Retina (tissue), 1 donor: ENCODE measurements at regions not wholly inside any gene's neighbourhood (a gene's known extent, or its start where the extent isn't known, plus 50 kb on each side); places are given as distances from the start of the nearest gene placed in this dataset.

Source experiments
- DNase-seq: peaks from one replicate; pipeline ENCODE4 v3.0.0-alpha.2; 2016

GRCh38 chr20:20877079-20877478, 164.6 kb upstream of the RALGAPA2 start:
- no peak for DNase-seq

DNA sequence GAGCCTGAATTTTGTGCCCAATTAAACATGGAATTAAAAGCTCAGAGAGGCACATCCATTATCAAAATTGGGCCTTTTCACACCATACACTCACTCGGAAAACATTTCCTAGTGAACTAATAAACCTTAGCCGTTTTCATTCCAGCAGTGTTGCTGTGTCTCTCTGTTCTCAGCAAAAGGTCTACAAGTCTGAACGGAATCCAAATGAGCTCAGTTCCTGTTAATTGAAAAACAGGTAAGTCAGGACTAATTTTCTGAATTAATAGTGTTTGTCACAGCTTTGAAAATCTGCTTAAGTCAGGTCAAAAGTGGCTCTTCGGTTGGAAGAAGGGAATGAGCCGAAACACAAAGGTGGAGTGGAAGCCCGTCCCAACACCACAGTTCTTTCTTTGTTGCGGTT, 163.3 kb upstream of the RALGAPA2 start:
- DNase-seq = no peak

GRCh38 chr20:20872428-20872827, 160.0 kb upstream of the RALGAPA2 start:
- no peak for DNase-seq

DNA sequence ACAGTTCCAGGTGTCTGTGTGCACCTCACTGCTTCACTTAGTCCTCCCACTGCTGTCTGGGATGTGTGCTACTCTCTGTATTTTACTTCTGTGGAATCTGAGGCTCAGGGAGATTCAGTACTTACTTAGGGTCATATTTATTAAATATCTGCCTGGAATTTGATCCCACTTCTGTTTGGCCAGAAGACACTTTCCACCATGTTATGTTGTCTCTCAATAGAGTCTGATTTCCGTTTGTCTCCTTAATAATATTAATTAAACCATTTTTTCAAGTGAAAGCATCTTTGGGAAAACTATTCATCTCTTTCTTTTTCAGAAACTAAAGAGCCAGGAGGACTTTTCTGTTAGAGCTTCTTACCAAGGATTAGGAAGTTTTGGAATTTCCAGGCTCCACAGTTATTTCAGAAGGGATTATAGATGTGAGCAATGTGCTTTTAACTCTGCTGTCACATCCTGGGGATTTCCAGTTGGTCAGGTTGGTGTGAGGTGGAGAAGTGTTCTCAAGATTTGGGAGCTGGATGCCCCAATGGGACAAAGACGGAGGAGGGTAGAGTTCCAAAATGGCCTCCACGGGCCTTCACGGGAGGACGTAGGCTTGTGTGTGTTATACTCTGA, 156.8 kb upstream of the RALGAPA2 start:
- DNase-seq = no peak

DNA sequence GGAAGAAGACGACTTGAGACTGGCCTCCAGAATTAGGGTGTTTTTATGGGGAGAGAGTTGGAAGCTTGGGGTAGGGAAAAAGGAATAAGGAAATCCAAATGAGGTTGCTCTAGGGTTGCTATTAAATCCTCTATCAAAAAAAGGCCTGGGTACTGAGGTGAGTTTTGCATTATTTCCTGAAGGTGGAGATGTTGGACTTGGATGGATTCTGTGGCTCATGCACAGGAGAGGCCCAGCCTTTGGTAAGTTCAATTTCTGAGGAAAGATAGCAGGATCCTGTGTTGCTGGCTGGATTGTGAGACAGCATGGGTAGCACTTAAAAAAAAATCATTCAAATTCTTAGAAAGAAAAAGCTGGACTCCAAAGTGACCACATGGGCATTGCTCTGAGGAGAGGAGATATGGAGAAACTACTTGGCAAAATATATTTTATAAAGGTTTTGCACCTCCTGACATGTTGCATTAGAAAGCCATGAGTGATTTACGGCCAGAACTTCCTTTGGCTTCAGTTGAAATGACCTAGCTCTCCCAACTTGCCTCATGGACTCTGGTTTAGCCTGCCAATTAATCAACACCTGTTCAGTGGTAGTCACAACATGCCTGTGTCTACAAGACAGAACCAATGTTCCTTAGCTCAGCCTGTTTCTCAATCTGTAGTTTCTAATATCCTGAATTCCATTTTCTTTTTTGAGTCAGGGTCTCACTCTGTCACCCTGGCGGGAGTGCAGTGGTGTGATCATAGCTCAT, 152.1 kb upstream of the RALGAPA2 start:
- peak; percentile 64 for DNase-seq

GRCh38 chr20:20860078-20860806, 147.8 kb upstream of the RALGAPA2 start:
- peak; percentile 83 for DNase-seq

GRCh38 chr20:20859510-20859909, 147.1 kb upstream of the RALGAPA2 start:
- no peak for DNase-seq

- no peak for DNase-seq
Observed at GRCh38 chr20:20856956-20857355, 144.5 kb upstream of the RALGAPA2 start.

DNA sequence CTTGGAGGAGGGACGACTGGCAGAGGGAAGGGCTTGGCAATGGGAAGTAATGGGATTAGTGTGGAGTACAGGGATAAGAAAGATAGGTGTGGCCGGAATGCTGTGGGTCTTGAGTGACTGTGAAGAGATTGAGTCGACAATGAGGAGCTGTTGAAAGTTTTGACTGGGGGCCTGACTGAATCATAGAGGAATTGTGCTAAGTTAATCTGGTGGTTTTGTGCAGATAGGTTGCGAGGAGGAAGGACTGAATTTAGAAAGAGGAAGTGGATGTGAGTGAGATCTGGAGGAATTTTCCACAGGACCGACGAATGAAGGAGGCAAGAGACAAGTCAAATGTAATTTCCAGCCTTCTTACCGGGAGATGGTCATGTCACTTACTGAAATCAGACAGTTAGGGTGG, 143.9 kb upstream of the RALGAPA2 start:
- DNase-seq = no peak

DNA sequence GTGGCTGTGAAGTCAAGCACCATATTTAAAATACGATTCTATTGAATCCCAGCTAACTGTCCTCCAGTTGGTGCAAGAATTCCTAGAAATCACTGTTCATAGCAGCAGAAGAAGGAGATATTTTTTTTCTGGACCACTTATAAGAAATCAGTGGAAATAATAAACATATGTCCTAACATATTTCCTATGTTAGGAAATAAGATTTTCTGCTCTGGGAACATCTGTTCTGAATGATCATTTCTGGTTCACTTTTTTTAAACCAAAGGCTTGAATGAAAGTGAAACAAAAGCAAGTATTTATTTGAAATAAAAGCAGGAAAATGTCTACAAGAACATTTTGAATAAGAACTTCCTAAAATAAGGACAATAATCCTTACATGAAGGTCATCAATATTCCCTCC, 138.9 kb upstream of the RALGAPA2 start:
- DNase-seq = no peak

DNA sequence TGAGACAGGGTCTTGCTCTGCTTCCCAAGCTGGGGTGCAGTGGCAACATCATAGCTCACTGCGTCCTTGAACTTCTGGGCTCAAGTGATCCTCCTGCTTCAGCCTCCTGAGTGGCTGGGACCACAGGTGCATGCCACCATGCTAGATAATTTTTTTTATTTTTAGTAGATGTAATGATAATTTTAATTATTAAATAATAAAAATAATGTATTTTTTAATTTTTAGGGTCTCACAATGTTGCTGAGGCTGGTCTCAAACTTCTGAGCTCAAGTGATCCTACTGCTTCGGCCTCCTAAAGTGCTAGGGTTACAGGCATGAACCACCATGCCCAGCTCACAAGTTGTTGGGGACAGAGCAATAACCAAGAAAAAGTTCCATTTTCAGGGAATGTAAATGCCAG, 138.0 kb upstream of the RALGAPA2 start:
- no peak for DNase-seq

DNA sequence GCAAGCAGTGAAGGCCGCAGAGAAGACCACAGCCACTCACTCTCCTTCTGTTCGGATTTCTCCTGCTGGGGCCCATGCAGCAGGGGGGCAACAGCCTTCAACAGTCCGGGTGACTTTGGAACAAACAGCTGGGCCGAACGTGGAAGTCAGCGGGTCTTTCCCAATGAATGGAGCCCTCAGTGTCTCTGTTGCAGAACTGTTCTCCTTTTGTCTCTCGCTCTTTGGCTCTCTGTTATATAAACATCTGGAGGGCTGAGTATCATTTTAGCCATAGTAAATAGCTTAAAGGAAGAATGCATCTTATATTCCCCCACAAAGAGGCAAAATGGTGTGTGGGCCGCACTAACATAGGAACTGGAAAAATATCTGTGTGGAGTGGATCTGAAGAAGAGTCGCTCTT, 136.7 kb upstream of the RALGAPA2 start:
- no peak for DNase-seq

GRCh38 chr20:20847814-20848213, 135.4 kb upstream of the RALGAPA2 start:
- DNase-seq = no peak

DNA sequence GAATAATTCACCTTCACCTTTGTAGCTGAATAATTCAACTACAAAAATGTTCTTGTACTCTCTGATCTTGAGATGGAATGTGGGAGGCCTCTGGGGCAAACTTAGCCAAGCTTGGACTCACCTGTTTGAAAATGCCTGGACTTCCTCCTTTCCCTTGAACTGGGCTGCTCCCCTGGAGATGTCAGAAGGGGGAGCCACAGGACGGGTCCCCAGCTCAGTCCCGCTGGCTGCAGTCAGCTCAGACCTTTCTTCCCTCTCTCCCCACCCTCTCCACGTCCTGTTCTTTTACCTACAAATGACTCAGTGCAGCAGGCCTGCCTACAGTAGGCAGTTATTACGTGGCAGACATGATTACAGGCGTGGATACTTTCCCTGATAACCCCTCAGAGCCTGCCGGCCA, 131.5 kb upstream of the RALGAPA2 start:
- DNase-seq = no peak

DNA sequence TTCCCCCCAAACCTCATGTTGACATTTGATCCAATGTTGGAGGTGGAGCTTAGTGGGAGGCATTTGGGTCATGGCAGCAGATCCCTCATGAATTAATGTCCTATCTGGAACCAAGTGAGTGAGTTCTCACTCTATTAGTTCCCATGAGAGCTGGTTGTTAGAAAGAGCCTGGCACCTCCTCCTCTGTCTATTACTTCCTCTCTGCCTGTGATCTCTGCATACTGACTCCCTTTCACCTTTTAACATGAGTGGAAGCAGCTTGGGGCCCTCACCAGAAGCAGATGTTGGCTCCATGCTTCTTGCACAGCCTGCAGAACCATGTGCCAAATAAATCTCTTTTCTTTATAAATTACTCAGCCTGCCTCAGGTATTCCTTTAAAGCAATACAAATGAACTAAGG, 127.3 kb upstream of the RALGAPA2 start:
- no peak for DNase-seq

- peak; percentile 75 for DNase-seq
Observed at GRCh38 chr20:20837574-20838021, 125.2 kb upstream of the RALGAPA2 start.

DNA sequence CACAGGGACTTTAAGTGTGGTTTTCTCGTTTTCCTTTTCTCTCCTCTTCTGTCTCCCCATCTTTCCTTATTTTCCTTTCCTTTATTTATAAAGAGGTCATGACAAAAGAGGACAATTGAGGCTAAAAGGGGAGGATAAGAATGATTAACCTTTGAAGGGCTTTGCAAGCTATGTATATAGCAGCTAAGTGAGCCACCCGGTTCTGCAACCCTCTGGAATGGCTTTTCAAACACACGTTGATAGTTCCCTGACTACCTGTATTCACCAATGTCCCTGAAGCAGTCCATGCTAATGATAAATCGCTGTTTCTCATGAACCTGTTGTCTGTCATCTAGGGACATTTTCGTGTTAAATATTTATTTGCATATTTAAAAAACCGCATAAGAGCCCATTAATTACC, 124.4 kb upstream of the RALGAPA2 start:
- DNase-seq = no peak

DNA sequence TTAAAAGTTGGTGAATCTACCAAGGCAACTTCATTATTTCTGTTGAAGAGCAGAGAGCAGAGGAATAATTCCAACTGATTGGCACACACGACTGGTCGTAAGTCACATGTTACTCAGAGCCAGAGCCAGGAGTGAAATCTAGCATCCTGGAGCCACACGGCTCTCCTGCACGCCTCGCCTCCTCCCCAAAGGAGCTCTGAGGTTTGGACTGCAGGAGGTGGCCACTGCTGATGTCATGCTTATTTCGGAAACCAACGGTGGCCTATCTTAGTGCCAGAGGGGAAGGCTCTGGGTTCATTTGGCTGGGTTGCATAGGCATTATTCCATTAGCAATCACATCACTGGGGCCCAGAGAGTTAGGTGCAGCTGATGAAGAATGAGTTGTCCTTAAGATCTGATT, 123.5 kb upstream of the RALGAPA2 start:
- no peak for DNase-seq

- DNase-seq = no peak
Observed at GRCh38 chr20:20834008-20834407, 121.6 kb upstream of the RALGAPA2 start.

- no peak for DNase-seq
Observed at GRCh38 chr20:20832715-20833114, 120.3 kb upstream of the RALGAPA2 start.

GRCh38 chr20:20831794-20832193, 119.3 kb upstream of the RALGAPA2 start:
- DNase-seq = no peak

DNA sequence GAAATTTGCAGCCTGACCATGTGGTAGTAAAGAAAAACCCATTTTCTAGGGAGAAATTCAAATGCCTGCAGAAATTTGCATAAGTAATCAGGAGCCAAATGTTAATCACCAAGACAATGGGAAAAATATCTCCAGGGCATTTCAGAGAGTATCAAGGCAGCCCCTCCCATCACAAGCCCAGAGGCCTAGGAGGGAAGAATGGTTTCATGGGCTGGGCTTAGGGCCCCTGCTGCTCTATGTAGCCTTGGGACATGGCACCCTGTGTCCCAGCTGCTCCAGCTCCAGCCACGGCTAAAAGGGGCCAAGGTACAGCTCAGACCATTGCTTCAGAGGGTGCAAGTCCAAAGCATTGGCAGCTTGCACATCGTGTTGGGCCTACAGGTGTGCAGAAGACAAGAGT, 117.2 kb upstream of the RALGAPA2 start:
- DNase-seq = no peak

DNA sequence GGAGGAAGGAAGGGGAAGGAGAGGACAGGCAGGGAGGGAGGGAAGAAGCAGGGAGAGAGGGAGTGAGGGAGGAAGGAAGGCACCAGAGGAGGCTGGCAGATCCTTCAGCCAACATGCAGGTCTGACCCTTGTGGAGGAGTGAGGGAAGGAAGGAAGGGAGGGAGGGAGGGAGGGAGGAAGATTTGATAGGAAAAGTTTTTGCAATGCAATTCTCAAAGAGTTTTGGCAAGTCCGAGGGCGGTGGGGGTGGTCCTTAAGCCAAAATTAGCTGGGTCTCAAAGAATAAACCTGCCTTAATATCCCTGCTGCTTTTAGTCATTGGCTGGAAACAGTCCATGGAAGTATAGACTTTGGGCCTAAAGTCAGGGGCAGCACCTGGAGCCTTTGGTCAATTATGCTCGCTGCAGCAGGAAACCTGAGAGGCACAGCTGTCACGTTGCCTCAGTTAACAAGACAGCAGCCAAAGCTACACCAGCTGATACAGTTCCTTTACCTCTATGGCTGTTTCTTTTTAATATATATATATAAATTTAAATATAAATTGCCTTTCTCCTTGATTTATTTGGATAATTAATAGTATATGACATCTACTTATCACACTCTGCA, 115.7 kb upstream of the RALGAPA2 start:
- no peak for DNase-seq
